NCI-H1105 treated with DMSO at 0.1 percent for 48 hours (cell line): ENCODE measurements at regions not wholly inside any gene's neighbourhood (a gene's known extent, or its start where the extent isn't known, plus 50 kb on each side); places are given as distances from the start of the nearest gene placed in this dataset.

ENCODE experiments used
- DNase-seq: peaks from one replicate; lab custom pipeline; 2025; lab: John Stamatoyannopoulos, UW

- no peak for DNase-seq
Measured at GRCh38 chr3:165283328-165283727, 87.1 kb upstream of the SLITRK3 start.

GRCh38 chr3:165279471-165279870 lies 83.3 kb upstream of the SLITRK3 start:
- no peak for DNase-seq

GRCh38 chr3:165273411-165273810 lies 77.2 kb upstream of the SLITRK3 start:
- no peak for DNase-seq

- no peak for DNase-seq
Measured at GRCh38 chr3:165259541-165260193, 63.5 kb upstream of the SLITRK3 start.

GRCh38 chr3:165256554-165257065 lies 60.4 kb upstream of the SLITRK3 start:
- DNase-seq, result no peak

- peak; percentile 41 for DNase-seq
Measured at GRCh38 chr3:165254812-165255211, 58.6 kb upstream of the SLITRK3 start.
